Esophagus squamous epithelium (tissue), 4 donors: ENCODE measurements at regions not wholly inside any gene's neighbourhood (a gene's known extent, or its start where the extent isn't known, plus 50 kb on each side); places are given as distances from the start of the nearest gene placed in this dataset.

Experiments
- CTCF ChIP-seq, 6 experiments: fragments of 450-650 bp in 4 of 6; fragments of 200-600 bp in 2 of 6; sonication (generic) in 2 of 6; IDR thresholded peaks; one replicate each; pipeline ENCODE4 v1.5.1; 2016 to 2019; ENCODE audit warnings: antibody characterized with exemption in 6 of 6, mild to moderate bottlenecking in 4 of 6, moderate library complexity in 4 of 6
- POLR2A ChIP-seq, 4 donors: fragments of 450-650 bp; IDR thresholded peaks; one replicate each; pipeline ENCODE4 v1.6.1; 2017; ENCODE audit warnings: antibody characterized with exemption in 4 of 4, mild to moderate bottlenecking in 4 of 4, moderate library complexity in 3 of 4

DNA sequence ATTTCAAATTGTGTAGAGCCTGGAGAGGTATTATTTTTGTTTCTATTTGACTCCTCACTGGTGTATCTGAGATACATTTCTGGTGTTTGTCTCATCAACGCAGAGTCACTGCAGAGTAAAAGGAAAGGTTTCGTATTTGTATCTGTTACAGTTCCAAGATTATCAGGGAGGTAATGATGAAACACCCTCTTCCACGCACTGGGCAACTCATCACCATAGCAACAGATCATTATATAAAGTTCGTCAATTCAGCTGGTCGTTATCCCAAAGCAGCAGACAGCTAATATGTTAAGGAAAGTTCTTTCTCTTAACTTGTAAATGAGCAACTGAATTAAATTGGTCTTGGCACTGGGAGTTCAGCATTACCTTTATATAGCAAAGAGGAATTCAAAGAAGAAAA, 513.5 kb downstream of the MTRR start:
- TF ChIP-seq POLR2A (IDR thresholded peaks at IDR 0.05), result no peak
- no peak for TF ChIP-seq CTCF (IDR thresholded peaks at IDR 0.05)
